ENCODE measurements at regions not wholly inside any gene's neighbourhood (a gene's known extent, or its start where the extent isn't known, plus 50 kb on each side); places are given as distances from the start of the nearest gene placed in this dataset.
"Not testable (repeated sequence)": the region's sequence is repeated elsewhere in the genome, so short reads cannot be mapped to it uniquely, and the experiment has no call there.

- no peak for DNase-seq (ENCODE audit: low spot score)
These were observed 501.4 kb downstream of the PYDC2 start for GRCh38 chr3:191962324-191962723.

- DNase-seq (ENCODE audit: low spot score), result no peak
These were observed 502.2 kb downstream of the PYDC2 start for GRCh38 chr3:191963182-191963581.

- DNase-seq (ENCODE audit: low spot score), result no peak
These were observed 505.6 kb downstream of the PYDC2 start for GRCh38 chr3:191966556-191966955.

DNA sequence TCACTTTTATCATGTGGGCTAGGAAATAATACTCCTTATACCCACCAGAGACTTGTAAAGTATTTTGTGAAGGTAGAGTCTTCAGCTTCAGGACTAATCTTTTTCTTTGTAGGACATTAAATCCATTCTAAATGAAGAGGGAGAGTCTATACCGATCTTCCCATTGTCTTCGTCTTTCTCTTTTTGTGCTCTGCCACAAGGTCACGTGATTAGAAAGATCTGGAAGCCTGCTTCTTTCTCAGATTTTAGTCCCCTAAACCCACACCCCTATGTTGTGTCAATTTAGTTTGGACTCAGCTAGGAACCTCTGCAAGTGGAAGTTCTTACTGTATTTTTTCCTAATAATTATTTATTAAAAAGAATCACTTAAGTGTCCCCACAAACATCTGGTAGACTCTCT lies 507.3 kb downstream of the PYDC2 start:
- no peak for DNase-seq (ENCODE audit: low spot score)

- no peak for DNase-seq (ENCODE audit: low spot score)
These were observed 511.9 kb downstream of the PYDC2 start for GRCh38 chr3:191972714-191973398.

DNA sequence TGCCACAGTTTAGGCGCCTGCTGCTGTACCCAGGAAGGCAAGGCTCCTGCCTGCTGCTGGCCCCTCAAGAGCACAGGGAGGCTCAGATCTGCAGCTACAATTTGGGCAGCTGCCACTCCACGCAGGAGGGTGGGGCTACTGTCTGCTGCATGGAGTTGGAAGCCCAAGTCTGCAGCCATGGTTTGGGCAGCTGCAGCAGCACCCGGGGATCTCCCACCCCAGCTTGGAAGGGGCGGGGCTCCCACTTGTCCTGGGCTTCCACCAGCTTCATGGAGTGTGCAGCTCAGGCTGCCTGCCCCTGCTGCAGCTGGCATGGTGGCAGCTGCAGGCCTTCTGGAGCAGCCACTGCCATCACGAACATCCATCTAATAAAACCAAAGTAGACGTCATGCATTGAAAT lies 512.9 kb downstream of the PYDC2 start:
- DNase-seq (ENCODE audit: low spot score), result no peak

DNA sequence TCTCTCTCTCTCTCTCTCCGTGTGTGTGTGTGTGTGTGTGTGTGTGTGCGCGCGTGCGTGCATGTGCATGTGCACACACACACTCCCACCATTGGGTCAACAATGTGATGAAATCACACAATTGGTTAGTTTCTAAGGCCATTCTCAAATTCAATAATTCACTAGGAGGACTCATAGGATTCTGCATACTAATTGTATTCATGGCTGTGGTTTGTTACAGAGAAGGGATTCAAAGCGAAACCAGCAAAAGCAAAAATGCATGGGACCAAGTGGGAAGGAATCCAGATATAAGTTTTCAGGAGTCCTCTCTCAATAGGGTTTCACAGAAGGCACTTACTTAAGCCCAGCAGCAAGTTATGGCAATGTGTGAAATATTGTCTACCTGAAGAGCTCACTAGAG lies 515.0 kb downstream of the PYDC2 start:
- DNase-seq (ENCODE audit: low spot score), result no peak

DNA sequence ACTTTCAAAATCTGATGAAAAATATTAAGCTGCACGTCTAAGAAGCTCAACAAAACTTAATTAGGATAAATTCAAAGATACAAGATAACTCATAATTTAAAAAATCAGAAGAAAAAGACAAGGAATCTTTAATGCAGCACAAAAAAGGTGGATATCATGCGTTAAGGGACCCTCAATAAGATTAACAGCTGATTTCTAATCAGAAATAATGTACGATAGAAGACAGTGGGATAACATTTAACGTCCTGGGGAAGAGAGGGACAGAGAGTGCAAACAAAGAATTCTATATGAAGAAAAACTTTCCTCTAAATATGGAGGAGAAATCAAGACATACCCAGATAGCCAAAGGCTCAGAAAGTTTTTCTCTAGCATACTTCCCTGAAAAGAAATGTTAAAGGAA lies 519.5 kb downstream of the PYDC2 start:
- no peak for DNase-seq (ENCODE audit: low spot score)

DNA sequence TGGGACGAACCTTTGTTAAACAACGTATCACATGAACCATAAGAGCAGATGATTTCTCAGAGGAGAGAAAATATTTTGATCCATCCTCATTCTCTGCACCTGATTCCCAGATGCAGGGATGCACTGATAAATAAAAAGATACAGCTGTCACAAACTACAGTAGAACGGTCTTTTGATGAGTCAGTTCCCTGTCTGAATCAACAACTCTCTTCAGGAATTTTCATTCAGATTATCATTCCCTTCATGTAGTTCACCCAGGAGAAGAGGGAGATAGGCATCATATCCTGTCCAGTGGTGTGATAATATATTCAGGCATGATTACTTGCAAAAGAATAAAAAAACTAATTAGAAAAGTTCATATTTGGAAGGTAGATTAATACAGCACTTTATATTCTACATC lies 521.5 kb downstream of the PYDC2 start:
- DNase-seq (ENCODE audit: low spot score), result no peak

- no peak for DNase-seq (ENCODE audit: low spot score)
These were observed 524.7 kb downstream of the PYDC2 start for GRCh38 chr3:191985691-191986090.

GRCh38 chr3:191987831-191988350 lies 526.9 kb downstream of the PYDC2 start:
- no peak for DNase-seq (ENCODE audit: low spot score)

GRCh38 chr3:191993952-191994351 lies 533.0 kb downstream of the PYDC2 start:
- DNase-seq (ENCODE audit: low spot score), result not testable (repeated sequence)

- DNase-seq (ENCODE audit: low spot score), result no peak
These were observed 536.1 kb downstream of the PYDC2 start for GRCh38 chr3:191997093-191997492.

- no peak for DNase-seq (ENCODE audit: low spot score)
These were observed 536.8 kb downstream of the PYDC2 start for GRCh38 chr3:191997579-191998268.

GRCh38 chr3:192001218-192001617 lies 540.3 kb downstream of the PYDC2 start:
- no peak for DNase-seq (ENCODE audit: low spot score)

- no peak for DNase-seq (ENCODE audit: low spot score)
These were observed 545.0 kb downstream of the PYDC2 start for GRCh38 chr3:192005989-192006388.

- DNase-seq (ENCODE audit: low spot score), result no peak
These were observed 548.9 kb downstream of the PYDC2 start for GRCh38 chr3:192009903-192010302.

DNA sequence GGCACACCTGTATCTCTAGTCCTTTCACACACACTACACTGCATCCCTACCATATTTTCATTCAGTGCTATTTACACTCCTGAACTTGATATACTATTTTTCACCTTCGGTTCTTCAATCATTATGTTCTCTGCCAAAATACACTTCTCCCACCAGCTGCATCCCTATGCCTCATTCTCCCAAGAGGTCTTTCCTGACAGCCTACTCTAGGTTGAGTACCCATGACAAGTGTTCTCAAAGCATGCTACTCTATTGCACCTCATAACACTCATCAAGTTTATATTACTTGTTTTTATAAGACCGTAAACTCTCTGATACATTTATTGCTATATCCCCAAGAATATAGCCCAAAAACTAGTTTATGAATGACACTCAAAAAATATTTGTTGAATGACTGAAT lies 549.5 kb downstream of the PYDC2 start:
- DNase-seq (ENCODE audit: low spot score), result no peak

DNA sequence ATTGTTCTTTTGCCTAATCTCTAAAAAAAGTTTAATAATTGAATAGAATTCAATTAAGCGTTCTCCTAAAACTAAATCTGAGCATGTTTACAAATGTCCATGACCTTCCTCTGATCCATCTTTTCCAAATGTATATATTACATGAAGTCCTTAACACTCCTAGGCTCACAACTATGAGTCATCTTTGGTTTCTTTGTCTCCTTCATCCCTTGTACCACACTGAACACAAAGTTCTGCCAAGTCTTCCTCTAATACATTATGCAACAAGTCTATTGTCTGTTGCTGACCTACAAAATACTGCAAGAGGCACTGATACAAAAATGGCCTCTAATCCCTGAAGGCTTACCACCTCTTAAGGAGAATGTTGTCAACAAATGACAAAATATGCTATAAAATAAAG lies 550.2 kb downstream of the PYDC2 start:
- DNase-seq (ENCODE audit: low spot score), result no peak

GRCh38 chr3:192013110-192013509 lies 552.1 kb downstream of the PYDC2 start:
- no peak for DNase-seq (ENCODE audit: low spot score)

GRCh38 chr3:192022412-192022811 lies 561.4 kb downstream of the PYDC2 start:
- DNase-seq (ENCODE audit: low spot score), result no peak

- DNase-seq (ENCODE audit: low spot score), result no peak
These were observed 563.8 kb downstream of the PYDC2 start for GRCh38 chr3:192024751-192025150.

DNA sequence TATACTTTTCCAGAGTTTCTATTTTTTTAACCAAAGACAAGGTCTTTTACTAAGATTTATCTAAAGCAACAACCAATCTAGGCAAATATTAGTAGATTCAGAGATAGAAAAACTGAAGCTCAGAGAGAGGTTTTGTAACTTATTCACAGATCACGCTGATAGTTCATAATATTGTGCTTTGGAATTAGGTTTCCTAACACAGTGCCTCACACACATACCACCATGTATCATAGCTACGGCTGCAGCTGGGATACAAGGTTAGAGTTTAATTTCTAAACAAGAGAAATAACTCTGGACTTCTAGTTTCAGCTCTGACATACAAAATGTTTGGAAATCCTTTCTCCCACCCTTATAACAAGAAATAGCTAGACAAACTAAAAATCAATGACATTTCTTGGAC lies 565.7 kb downstream of the PYDC2 start:
- no peak for DNase-seq (ENCODE audit: low spot score)
